Panc1 (cell line): ENCODE measurements at regions not wholly inside any gene's neighbourhood (a gene's known extent, or its start where the extent isn't known, plus 50 kb on each side); places are given as distances from the start of the nearest gene placed in this dataset.
"Not testable (repeated sequence)": the region's sequence is repeated elsewhere in the genome, so short reads cannot be mapped to it uniquely, and the experiment has no call there.

Experiments used
- ATAC-seq: fragments of 200-7000 bp; cut with Tn5 transposase; 2 replicates; pipeline ENCODE4 v1.9.1; 2020; ENCODE audit warnings: mild to moderate bottlenecking, moderate library complexity
- BruUV-seq: library from RNA; stranded (reverse); fragments of 400-500 nt; replicated peaks from 2 replicates; lab custom pipeline; 2021; lab: Mats Ljungman, UMichigan
- CTCF ChIA-PET: fragments of 300-600 bp; sonication (Branson Sonifier 250); formaldehyde crosslinking; loops from one replicate; lab custom pipeline; 2022; ENCODE audit warnings: antibody characterized with exemption; lab: Charles Lee
- POLR2A ChIA-PET: fragments of 300-600 bp; sonication (Branson Sonifier 250); formaldehyde crosslinking; loops from one replicate; lab custom pipeline; 2022; ENCODE audit warnings: antibody characterized with exemption; lab: Charles Lee
- DNase-seq: peaks from one replicate; pipeline ENCODE4 v3.0.0-alpha.2; 2010; ENCODE audit warnings: low read depth, low spot score
- H3K27ac ChIP-seq: 2 replicates; pipeline ENCODE4 v1.5.1; 2011; ENCODE audit warnings: mild to moderate bottlenecking, low read length, inconsistent platforms
- H3K27me3 ChIP-seq: fragments of 200-500 bp; sonication (Bioruptor generic); 2 replicates; pipeline ENCODE4 v1.6.0; 2014; ENCODE audit warnings: low read length, inconsistent platforms; ENCODE audit not compliant: control insufficient read depth, insufficient read depth
- H3K36me3 ChIP-seq: fragments of 200-500 bp; sonication (Bioruptor generic); 2 replicates; pipeline ENCODE4 v1.5.1; 2014; ENCODE audit warnings: inconsistent platforms, mild to moderate bottlenecking, low read length, moderate library complexity; ENCODE audit not compliant: control insufficient read depth, insufficient read depth
- H3K4me1 ChIP-seq: 2 replicates; pipeline ENCODE4 v1.5.1; 2011; ENCODE audit warnings: inconsistent platforms, mild to moderate bottlenecking, low read length, moderate library complexity; ENCODE audit not compliant: control insufficient read depth, insufficient read depth
- H3K4me3 ChIP-seq, 2 experiments: 2 replicates each; pipeline ENCODE4 v1.5.1; 2011 to 2012; ENCODE audit warnings: low read depth in 2 of 2, low read length in 2 of 2, mild to moderate bottlenecking in 2 of 2, inconsistent platforms in 1 of 2, moderate library complexity in 1 of 2
- H3K9me3 ChIP-seq: fragments of 200-500 bp; sonication (Bioruptor generic); 2 replicates; pipeline ENCODE4 v1.5.1; 2014; ENCODE audit warnings: low read depth, mild to moderate bottlenecking, inconsistent platforms, low read length, moderate library complexity; ENCODE audit not compliant: control insufficient read depth, insufficient read depth
- in situ Hi-C: cut with HindIII; loops from 2 replicates; pipeline ENCODE4 v1.10.0; 2016; ENCODE audit warnings: low sequenced_read_pairs, low pct_unique_long_range_greater_than_20kb
- intact Hi-C: fragments of 100-400 bp; cut with micrococcal nuclease; formaldehyde crosslinking; loops from one replicate; pipeline ENCODE4 v1.10.0; 2022; ENCODE audit not compliant: unreplicated experiment
- TF ChIP-seq, protein P1 (sequence below): fragments of 450-650 bp; IDR thresholded peaks from 2 replicates; pipeline ENCODE4 v1.5.1; 2017; ENCODE audit warnings: mild to moderate bottlenecking

DNA sequence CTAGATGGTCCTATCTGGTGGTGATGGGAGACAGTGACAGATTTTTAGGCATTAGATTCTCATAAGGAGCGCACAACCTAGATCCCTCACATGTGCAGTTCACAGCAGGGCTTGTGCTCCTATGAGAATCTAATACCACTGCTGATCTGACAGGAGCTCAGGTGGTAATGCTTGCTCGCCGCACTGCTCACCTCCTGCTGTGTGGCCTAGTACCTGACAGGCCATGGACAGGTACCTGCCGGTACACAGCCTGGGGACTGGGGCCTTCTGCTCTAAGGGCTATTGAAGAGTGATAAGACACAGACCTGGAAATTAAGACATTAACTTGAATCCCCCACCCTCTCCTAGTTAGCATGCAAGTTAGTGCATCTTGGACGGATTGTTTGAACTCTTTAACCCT, 64.4 kb downstream of the KLRB1 start:
- intact Hi-C loops, result not testable (repeated sequence)

DNA sequence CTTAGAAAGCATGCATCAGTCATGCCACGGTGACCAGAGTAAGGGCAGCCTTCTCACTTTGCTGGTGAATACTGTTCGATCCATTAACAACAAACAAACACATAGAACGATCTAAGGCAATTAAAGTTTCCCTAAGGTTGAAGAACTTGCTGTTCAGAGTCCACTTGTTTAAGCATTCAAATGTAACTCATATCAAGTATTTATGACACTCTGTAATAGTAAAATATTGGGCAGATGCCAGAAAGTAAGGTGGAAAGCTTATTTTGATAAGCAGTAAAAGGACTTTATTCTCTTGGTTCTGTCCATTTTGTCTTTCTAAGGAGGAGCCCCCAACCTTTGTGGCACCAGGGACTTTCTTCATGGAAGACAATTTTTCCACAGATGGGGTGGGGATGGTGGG, 64.9 kb downstream of the KLRB1 start:
- DNase-seq, BruUV-seq, H3K4me3 ChIP-seq, CTCF ChIA-PET, intact Hi-C loops, H3K27me3 ChIP-seq, H3K9me3 ChIP-seq, in situ Hi-C loops, POLR2A ChIA-PET, ATAC-seq, H3K4me1 ChIP-seq, H3K36me3 ChIP-seq, H3K27ac ChIP-seq: not testable (repeated sequence)

More for the DNA sequence above, 64.4 kb downstream of the KLRB1 start:
- H3K27ac ChIP-seq, H3K4me1 ChIP-seq, CTCF ChIA-PET, BruUV-seq, H3K4me3 ChIP-seq, H3K9me3 ChIP-seq, DNase-seq, ATAC-seq, H3K36me3 ChIP-seq, POLR2A ChIA-PET, H3K27me3 ChIP-seq, in situ Hi-C loops: not testable (repeated sequence)

DNA sequence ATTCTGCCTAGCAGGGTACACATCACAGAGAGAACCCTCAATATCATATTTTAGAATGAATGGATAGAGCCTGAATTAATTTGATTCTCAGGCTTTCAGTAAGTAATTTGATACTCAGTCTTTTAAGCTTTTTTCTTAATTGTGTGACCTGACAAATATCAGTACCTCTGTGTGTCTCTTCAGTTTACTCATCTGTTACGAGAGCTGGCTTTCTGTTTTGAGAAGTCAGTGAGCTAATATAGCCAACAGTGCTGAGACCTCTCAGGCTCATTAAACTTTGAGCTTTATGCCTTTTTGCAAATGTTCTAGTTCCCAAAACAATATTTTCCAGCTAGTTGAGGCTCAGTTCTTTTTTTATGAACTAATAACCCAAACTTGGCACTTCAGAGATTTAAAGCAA, 91.8 kb downstream of the KLRB1 start:
- intact Hi-C loops, DNase-seq, H3K27ac ChIP-seq, H3K36me3 ChIP-seq, ATAC-seq, in situ Hi-C loops, BruUV-seq, H3K27me3 ChIP-seq, CTCF ChIA-PET, H3K4me3 ChIP-seq, H3K9me3 ChIP-seq, H3K4me1 ChIP-seq, POLR2A ChIA-PET: not testable (repeated sequence)

DNA sequence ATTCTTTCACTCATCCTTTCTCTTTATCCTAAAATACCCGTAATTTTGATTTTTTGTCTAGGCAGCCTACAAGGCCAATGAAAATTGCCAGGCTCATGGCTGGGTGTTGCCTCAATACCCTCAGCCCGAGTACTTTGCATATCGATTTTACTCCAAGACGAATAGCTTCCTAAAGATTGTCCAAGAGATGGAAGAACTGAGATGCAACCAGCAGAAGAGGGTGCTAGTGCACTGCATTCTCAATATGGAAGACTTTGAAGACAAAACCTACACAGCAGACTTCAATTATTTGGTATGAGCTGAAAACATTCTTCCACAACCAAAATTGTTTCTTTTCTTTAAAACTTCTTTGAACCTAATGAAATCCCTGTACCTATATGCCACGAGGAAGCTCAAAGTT, 95.0 kb downstream of the KLRB1 start:
- H3K27ac ChIP-seq, POLR2A ChIA-PET, H3K4me3 ChIP-seq, H3K9me3 ChIP-seq, H3K36me3 ChIP-seq, H3K27me3 ChIP-seq, H3K4me1 ChIP-seq, BruUV-seq, in situ Hi-C loops, DNase-seq, CTCF ChIA-PET, intact Hi-C loops: not testable (repeated sequence)
- TF ChIP-seq, protein P1, sequence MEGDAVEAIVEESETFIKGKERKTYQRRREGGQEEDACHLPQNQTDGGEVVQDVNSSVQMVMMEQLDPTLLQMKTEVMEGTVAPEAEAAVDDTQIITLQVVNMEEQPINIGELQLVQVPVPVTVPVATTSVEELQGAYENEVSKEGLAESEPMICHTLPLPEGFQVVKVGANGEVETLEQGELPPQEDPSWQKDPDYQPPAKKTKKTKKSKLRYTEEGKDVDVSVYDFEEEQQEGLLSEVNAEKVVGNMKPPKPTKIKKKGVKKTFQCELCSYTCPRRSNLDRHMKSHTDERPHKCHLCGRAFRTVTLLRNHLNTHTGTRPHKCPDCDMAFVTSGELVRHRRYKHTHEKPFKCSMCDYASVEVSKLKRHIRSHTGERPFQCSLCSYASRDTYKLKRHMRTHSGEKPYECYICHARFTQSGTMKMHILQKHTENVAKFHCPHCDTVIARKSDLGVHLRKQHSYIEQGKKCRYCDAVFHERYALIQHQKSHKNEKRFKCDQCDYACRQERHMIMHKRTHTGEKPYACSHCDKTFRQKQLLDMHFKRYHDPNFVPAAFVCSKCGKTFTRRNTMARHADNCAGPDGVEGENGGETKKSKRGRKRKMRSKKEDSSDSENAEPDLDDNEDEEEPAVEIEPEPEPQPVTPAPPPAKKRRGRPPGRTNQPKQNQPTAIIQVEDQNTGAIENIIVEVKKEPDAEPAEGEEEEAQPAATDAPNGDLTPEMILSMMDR, result peak; percentile 15; the same call in 1 of the 2 replicates
- ATAC-seq, result peak; percentile 84

DNA sequence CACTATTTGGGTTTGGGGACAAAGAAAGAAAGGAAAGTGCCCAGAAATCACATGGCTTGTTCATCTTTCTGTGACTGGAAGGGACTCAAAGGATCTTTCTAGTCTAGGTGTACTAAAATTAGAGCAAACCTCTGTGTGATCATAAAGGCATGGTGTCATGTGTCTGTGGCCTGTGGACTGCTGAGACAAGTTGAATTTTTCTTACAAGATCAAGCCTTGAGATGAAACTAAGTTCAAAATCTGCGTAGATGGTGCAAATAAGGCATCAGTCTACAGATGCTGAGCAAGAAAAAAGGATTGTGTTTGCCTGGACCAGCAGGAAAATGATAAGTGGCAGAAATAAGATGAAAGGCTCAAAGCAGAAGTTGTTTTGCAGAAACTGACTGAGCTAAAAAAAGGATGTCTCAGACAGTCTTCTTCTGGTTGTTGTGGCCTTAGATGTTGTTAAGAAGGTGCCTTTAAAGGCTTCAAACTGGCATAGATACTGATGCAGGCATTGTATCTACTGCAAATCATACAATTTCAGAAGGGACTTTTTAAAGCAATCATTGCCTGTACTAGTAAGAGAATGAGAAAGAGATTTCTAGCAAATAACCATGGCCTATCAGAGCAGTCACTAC, 97.2 kb downstream of the KLRB1 start:
- POLR2A ChIA-PET, H3K9me3 ChIP-seq, H3K27me3 ChIP-seq, H3K4me3 ChIP-seq, DNase-seq, ATAC-seq, H3K27ac ChIP-seq, H3K4me1 ChIP-seq, intact Hi-C loops, H3K36me3 ChIP-seq, BruUV-seq, in situ Hi-C loops: not testable (repeated sequence)
- CTCF ChIA-PET, result interaction anchor here (0.5 kb wide), 1 partner anchor 283 kb away, joined by 3 read pairs; no protein-coding TSS in a partner anchor
